Lower leg skin (tissue), 4 donors: ENCODE measurements at regions not wholly inside any gene's neighbourhood (a gene's known extent, or its start where the extent isn't known, plus 50 kb on each side); places are given as distances from the start of the nearest gene placed in this dataset.

ENCODE experiments used
- DNase-seq, 2 donors: peaks; one replicate each; pipeline ENCODE4 v3.0.0-alpha.2; 2019; ENCODE audit warnings: low spot score in 2 of 2
- H3K4me3 ChIP-seq: fragments of 200-600 bp; sonication (generic); 2 replicates; pipeline ENCODE4 v1.5.1; 2017; ENCODE audit warnings: mild to moderate bottlenecking, low read depth; ENCODE audit not compliant: poor library complexity, severe bottlenecking
- POLR2A ChIP-seq, 2 donors: fragments of 450-650 bp; IDR thresholded peaks; one replicate each; pipeline ENCODE4 v1.6.1; 2016 to 2017; ENCODE audit warnings: antibody characterized with exemption in 2 of 2, mild to moderate bottlenecking in 1 of 2, moderate library complexity in 1 of 2
- WGBS, 2 donors: methylation state at CpG; one replicate each; pipeline ENCODE4 v1.1.5; 2018; 5-methylcytosine and 5-hydroxymethylcytosine counted together
- intact Hi-C: fragments of 100-400 bp; cut with DNase I; formaldehyde crosslinking; loops from one replicate; pipeline ENCODE4 v1.15.0; 2023; ENCODE audit warnings: low total_unique reads
- TF ChIP-seq, protein P1 (sequence below), 3 donors: fragments of 450-650 bp; IDR thresholded peaks; one replicate each; pipeline ENCODE4 v1.5.1; 2016; ENCODE audit warnings: antibody characterized with exemption in 3 of 3, mild to moderate bottlenecking in 3 of 3, moderate library complexity in 2 of 3

DNA sequence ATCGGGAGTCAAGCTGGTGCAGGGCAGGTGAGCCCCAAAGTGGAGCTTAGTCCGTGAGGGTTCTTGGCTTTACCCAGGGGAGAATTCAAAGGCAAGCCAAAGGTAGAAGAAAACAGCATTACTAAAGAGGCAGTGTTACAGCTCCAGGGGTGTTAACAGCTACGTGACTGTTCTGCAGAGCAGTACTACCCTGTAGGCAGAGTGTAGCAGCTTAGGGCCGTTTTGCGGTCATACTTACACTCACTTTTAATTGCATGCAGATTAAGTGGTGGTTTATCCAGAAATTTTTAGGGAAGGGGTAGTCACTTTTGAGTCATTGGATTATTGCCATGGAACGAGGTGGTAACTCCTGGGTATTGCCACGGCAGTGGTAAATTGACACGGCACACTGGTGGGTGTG lies 482.2 kb downstream of the SLITRK5 start:
- DNase-seq, result no peak
- H3K4me3 ChIP-seq, result no peak overlapping the region
- no peak for TF ChIP-seq POLR2A (IDR thresholded peaks at IDR 0.05)
- TF ChIP-seq, protein P1, sequence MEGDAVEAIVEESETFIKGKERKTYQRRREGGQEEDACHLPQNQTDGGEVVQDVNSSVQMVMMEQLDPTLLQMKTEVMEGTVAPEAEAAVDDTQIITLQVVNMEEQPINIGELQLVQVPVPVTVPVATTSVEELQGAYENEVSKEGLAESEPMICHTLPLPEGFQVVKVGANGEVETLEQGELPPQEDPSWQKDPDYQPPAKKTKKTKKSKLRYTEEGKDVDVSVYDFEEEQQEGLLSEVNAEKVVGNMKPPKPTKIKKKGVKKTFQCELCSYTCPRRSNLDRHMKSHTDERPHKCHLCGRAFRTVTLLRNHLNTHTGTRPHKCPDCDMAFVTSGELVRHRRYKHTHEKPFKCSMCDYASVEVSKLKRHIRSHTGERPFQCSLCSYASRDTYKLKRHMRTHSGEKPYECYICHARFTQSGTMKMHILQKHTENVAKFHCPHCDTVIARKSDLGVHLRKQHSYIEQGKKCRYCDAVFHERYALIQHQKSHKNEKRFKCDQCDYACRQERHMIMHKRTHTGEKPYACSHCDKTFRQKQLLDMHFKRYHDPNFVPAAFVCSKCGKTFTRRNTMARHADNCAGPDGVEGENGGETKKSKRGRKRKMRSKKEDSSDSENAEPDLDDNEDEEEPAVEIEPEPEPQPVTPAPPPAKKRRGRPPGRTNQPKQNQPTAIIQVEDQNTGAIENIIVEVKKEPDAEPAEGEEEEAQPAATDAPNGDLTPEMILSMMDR (IDR thresholded peaks at IDR 0.05), result no peak
- intact Hi-C loops, result no loop called here
- WGBS, 2 donors, result 61 to 68% methylated on average over 8 of the region's 8 CpGs

DNA sequence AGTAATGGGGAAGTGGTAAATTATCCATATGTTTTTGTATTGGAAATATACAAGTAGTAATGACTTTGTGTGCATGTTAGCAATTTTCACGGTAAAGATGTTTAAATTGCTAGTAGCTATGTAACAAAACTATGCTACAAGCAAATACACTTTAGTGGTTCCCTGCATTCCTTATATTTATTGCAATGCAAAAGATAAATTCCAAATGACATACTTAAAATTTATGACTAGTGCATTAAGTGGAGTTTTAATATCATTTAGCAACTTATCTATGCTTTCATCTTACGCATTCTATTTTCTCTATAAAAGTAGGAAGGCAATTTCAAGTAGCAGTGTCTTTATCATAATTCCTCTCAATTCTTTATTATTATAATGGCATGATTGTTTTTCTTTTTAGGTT lies 482.8 kb downstream of the SLITRK5 start:
- no peak for DNase-seq
- 66 to 76% methylated on average over 2 of the region's 2 CpGs for WGBS, 2 donors
- no peak overlapping the region for H3K4me3 ChIP-seq
- intact Hi-C loops, result no loop called here
- TF ChIP-seq, protein P1 (IDR thresholded peaks at IDR 0.05), result no peak
- TF ChIP-seq POLR2A (IDR thresholded peaks at IDR 0.05), result no peak

DNA sequence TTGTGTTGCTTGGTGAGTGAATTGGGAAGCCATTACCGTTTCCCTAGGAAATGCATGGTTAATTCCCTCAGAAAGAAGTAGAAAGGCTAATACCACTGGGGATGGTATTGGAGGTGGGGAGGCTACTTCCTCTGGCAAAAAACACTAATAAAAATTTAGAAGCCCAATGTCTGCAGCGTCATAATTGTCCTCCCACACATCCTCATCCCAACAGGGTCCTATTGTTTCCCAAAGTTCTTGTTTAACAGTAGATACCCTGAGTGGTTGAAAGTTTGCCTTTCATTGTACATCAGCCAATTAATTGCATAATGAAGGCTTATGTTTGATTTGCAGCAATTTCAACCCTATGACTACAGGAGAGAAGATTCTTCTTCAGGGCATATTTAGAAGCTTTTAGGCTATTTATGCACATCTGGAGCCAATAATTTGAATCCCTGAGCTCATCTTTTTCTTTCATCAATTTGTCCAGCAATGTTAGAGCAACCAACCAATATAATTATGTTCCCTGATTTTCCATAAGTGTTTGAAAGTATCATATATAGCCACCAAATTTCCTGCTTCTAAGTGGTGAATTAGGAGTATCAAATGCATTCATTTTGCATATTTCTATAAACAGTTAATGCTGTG lies 491.0 kb downstream of the SLITRK5 start:
- DNase-seq, result no peak
- intact Hi-C loops, result no loop called here
- TF ChIP-seq, protein P1 (IDR thresholded peaks at IDR 0.05), result no peak
- no peak for TF ChIP-seq POLR2A (IDR thresholded peaks at IDR 0.05)
- no peak overlapping the region for H3K4me3 ChIP-seq
- WGBS, 2 donors, result 63 to 73% methylated on average over 2 of the region's 2 CpGs

DNA sequence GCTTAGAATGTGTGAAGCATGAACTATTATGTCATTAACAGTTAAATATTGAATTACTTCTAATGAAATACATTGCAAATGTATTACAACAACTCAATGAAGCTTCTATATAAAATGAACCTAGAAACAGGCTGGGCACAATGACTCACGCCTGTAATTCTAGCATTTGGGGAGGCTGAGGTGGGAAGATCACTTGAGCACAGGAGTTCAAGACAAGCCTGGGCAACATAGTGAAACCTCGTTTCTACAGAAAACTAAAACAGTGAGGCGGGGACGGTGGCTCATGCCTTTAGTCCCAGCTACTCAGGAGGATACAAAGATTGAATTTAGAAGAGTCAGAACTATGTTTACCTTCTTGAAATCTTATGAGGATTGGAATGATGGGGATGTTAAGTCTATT lies 505.1 kb downstream of the SLITRK5 start:
- no peak overlapping the region for H3K4me3 ChIP-seq
- WGBS, 2 donors, result 76 to 79% methylated on average over 4 of the region's 4 CpGs
- TF ChIP-seq, protein P1 (IDR thresholded peaks at IDR 0.05), result no peak
- TF ChIP-seq POLR2A (IDR thresholded peaks at IDR 0.05), result no peak
- intact Hi-C loops, result no loop called here
- DNase-seq, result no peak

DNA sequence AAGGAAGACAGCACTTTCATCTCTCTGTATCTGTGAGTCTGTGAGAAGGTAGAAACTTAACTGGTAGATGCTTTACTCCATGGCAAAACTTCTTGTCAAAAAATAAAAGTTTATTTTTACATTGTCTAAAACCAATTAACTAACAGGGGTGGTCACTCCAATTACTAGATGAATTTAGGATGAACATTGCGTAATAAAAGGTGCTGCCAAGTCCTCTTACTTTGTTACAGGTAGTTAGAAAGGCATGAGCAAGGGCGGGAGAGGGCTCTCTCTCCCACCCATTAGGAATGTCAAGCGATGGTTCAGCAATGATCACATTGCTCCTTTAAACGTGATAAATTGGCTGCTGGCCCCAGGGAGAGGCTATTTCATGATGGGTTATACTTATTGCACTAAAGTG lies 512.3 kb downstream of the SLITRK5 start:
- no peak for TF ChIP-seq POLR2A (IDR thresholded peaks at IDR 0.05)
- TF ChIP-seq, protein P1 (IDR thresholded peaks at IDR 0.05), result no peak
- 74 to 78% methylated on average over 4 of the region's 4 CpGs for WGBS, 2 donors
- H3K4me3 ChIP-seq, result no peak overlapping the region
- no peak for DNase-seq
- intact Hi-C loops, result no loop called here

DNA sequence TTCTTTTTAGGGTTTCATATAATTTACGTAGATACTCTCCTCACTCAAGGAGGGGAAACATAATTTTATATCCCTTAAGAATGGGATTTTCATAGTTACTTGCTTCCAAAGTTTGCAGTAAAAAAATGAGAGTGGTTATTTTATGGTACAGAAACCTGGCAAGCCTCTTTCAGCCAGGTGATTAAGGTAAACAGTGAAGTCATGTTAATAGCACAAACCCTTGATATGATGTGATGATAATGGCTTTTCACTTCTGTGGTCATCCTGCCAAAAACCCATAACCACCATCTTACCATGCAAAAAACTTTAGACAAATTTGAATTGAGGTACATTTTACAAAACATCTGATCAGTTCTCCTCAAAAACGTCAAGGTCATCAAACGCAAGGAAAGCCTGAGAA lies 517.8 kb downstream of the SLITRK5 start:
- TF ChIP-seq POLR2A (IDR thresholded peaks at IDR 0.05), result no peak
- TF ChIP-seq, protein P1 (IDR thresholded peaks at IDR 0.05), result no peak
- DNase-seq, result no peak
- 91% methylated on average over 3 of the region's 3 CpGs for WGBS, 2 donors
- intact Hi-C loops, result no loop called here
- H3K4me3 ChIP-seq, result no peak overlapping the region
